22Rv1 (cell line): ENCODE measurements at regions not wholly inside any gene's neighbourhood (a gene's known extent, or its start where the extent isn't known, plus 50 kb on each side); places are given as distances from the start of the nearest gene placed in this dataset.

ENCODE experiments used
- H3K27ac ChIP-seq: fragments of 450-650 bp; 2 replicates; pipeline ENCODE4 v1.5.1; 2017
- ZFX ChIP-seq: fragments of 450-650 bp; IDR thresholded peaks from 2 replicates; pipeline ENCODE4 v1.6.1; 2017; ENCODE audit warnings: antibody characterized with exemption, borderline replicate concordance
- TF ChIP-seq, protein P1 (sequence below): fragments of 450-650 bp; IDR thresholded peaks from 2 replicates; pipeline ENCODE4 v1.5.1; 2017; ENCODE audit warnings: mild to moderate bottlenecking

DNA sequence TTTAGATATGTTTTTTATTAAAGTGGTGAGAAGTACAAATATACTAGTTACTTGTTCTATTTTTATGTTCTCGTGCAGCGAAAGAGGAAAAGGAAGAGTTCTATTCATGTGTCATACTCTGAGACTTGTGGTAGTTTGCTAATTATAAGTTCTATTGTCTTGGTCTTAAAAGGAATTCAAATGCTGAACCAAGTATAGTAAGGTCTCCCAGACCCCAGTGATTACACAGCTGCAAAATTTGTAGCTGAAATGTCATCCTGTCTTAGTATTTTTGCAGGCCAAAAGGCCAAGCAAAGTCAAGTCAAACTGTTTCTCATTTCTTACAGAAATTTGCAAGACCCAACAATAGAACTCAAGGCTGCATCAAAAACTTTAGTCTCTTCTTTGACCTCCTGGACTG is 268.7 kb downstream of the CHRM3 start:
- no peak overlapping the region for H3K27ac ChIP-seq

DNA sequence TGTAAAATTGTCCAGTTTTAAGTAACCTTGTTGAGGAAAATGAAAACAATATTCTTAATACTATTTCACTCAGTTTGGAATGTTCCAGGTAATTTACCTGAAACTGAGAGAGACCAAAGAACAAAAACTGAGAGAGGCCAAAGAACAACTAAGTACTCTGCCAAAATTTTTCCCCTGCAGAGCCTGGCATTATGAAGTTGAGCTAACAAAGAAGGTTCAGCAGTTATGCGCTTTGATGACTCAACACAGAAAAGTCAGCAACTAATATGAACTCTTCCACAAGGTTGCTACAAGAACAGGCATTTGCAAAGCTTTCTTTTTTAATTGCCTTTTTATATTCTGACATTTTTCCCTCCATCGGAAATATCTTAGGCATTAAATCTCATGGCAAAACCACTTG is 270.9 kb downstream of the CHRM3 start:
- TF ChIP-seq, protein P1, sequence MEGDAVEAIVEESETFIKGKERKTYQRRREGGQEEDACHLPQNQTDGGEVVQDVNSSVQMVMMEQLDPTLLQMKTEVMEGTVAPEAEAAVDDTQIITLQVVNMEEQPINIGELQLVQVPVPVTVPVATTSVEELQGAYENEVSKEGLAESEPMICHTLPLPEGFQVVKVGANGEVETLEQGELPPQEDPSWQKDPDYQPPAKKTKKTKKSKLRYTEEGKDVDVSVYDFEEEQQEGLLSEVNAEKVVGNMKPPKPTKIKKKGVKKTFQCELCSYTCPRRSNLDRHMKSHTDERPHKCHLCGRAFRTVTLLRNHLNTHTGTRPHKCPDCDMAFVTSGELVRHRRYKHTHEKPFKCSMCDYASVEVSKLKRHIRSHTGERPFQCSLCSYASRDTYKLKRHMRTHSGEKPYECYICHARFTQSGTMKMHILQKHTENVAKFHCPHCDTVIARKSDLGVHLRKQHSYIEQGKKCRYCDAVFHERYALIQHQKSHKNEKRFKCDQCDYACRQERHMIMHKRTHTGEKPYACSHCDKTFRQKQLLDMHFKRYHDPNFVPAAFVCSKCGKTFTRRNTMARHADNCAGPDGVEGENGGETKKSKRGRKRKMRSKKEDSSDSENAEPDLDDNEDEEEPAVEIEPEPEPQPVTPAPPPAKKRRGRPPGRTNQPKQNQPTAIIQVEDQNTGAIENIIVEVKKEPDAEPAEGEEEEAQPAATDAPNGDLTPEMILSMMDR: no peak
- TF ChIP-seq ZFX: no peak

More for the DNA sequence above, 268.7 kb downstream of the CHRM3 start:
- TF ChIP-seq ZFX: no peak
- TF ChIP-seq, protein P1: no peak

DNA sequence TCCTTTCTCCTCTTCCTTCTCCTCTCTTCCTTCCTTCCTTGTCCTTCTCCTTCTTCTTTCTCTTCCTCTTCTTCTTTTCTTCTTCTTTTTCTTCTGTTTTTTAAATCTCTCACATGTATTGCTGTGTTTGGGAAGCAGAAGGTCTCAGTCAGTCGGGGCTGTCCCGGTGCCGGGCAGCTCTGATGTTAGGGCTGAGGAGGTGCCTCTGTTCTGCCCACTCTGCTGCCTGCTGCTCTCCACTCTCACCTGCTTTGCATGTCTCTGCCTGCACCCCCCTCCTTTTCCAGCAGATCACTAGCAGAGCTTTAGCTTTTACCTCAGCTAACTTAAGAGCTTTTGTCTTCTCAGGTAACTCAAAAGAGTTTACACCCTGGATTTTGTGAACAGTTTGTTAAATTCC is 276.6 kb downstream of the CHRM3 start:
- no peak overlapping the region for H3K27ac ChIP-seq
- no peak for TF ChIP-seq ZFX
- TF ChIP-seq, protein P1: no peak

More for the DNA sequence above, 270.9 kb downstream of the CHRM3 start:
- H3K27ac ChIP-seq: no peak overlapping the region

DNA sequence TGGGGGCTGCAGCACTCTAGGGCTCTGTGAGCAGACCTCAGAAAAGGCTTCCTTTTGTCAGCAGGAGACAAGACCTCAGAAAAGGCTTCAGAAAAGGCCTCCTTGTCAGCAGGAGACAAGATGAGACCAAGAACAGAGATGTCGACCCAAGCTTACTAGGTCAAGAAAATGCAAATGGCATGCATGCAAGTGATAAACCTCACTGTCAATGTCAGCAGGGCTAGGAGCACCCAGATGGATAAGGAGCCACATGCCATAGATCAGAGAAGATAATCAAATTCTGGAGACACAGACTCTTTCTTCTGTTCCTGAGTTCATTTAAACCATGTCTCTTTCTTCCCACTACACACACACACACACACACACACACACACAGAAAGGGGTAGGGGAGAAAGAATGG is 285.9 kb downstream of the CHRM3 start:
- no peak for TF ChIP-seq ZFX
- TF ChIP-seq, protein P1: no peak
- H3K27ac ChIP-seq: no peak overlapping the region

- TF ChIP-seq ZFX: no peak
- TF ChIP-seq, protein P1: no peak
- no peak overlapping the region for H3K27ac ChIP-seq
Observed at GRCh38 chr1:239675735-239676134, 289.4 kb downstream of the CHRM3 start.

DNA sequence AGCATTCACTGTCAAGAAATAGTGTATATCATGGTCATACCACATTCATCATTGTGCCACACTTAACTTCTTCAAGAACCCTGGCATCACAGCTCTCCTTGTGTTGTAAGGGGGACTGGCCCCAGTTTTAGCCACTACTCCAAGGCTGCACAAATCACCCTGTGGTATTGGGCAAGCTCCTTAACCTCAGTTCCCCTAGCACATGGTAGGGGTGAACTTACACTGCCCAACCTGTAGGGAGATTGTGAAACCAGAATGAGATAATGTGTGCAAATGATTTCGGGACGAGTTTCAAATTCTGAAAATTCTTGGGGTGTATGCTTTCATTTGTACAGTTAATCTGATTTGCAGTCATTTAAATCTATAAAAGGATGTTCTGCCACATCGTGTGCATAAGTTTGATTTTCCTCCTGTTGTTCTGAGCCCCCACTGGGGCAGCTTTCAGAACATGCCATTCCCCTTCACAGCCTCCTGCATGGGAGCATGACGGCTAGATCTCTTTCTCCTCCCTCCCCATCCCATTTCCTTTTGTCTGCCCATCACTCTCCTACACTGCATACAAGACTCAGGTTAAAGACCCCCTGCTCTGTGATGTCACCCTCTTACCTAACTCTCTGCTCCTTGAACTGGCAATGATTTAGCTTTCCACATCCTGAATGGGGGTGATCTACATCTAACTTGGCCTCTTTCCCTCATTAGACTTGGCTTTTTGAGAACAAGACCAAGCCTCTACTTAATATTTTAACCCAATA is 290.3 kb downstream of the CHRM3 start:
- TF ChIP-seq, protein P1: no peak
- no peak for TF ChIP-seq ZFX
- no peak overlapping the region for H3K27ac ChIP-seq

DNA sequence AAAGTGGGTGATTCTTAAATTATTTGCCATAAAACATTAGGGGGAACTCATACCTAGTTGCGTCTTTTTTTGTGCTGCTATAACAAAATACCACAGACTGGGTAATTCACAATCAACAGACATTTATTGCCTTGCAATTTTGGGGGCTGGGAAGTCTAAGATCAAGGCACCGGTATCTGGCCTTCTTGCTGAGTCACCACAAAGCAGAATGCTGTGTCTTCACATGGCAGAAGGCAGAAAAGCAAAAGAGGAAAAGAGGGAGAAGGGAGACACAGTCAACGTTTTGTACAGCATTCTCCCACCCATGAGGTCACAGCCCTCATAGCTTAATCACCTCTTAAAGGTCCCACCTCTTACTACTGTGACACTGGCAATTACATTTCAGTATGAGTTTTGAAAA is 291.0 kb downstream of the CHRM3 start:
- H3K27ac ChIP-seq: no peak overlapping the region
- no peak for TF ChIP-seq ZFX
- TF ChIP-seq, protein P1: no peak
